Large intestine (tissue), 3 donors: ENCODE measurements at regions not wholly inside any gene's neighbourhood (a gene's known extent, or its start where the extent isn't known, plus 50 kb on each side); places are given as distances from the start of the nearest gene placed in this dataset.

ENCODE experiments used
- DNase-seq, 2 donors: peaks; one replicate each; pipeline versions ENCODE4 v3.0.0 to v3.0.0-alpha.2; 2013
- H3K27ac ChIP-seq: one replicate; pipeline ENCODE4 v1.5.1; 2013; ENCODE audit warnings: low read length
- H3K27me3 ChIP-seq: 2 replicates; pipeline ENCODE4 v1.6.1; 2013; ENCODE audit warnings: low read length; ENCODE audit not compliant: control insufficient read depth, insufficient read depth
- H3K36me3 ChIP-seq: 2 replicates; pipeline ENCODE4 v1.6.1; 2013; ENCODE audit warnings: low read length; ENCODE audit not compliant: control insufficient read depth, insufficient read depth
- H3K4me1 ChIP-seq: one replicate; pipeline ENCODE4 v1.6.1; 2013; ENCODE audit warnings: low read length; ENCODE audit not compliant: control insufficient read depth, insufficient read depth
- H3K4me3 ChIP-seq: one replicate; pipeline ENCODE4 v1.5.1; 2013; ENCODE audit warnings: low read length
- H3K9me3 ChIP-seq: one replicate; pipeline ENCODE4 v1.6.1; 2013; ENCODE audit warnings: mild to moderate bottlenecking, low read depth, low read length, moderate library complexity; ENCODE audit not compliant: control insufficient read depth
- WGBS: methylation state at CpG from one replicate; pipeline ENCODE4 v1.1.5; 2013; ENCODE audit warnings: low lambda C conversion rate; ENCODE audit not compliant: insufficient coverage; 5-methylcytosine and 5-hydroxymethylcytosine counted together

DNA sequence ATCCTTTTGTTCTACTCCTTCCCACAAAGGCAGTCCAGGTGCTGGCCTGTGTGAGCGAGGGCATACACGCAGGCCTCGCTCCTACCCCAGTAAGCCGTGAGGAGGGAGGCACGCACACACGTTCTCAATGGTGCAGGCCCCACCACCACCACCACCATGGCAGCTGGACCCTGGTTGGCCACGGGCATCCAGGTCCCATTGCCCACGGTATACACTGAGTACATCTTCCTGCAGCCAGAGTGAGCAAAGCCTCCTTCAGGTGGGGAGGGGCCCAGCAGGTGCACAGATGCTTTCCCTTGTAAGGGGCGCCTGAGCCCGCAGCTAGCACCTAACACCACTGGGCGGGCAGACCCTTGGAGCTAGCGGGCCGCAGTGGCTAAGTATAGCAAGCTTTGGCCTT, 373.3 kb upstream of the MKI67 start:
- whole genome bisulfite sequencing = no CpG with 5 or more reads among the region's 13 CpGs
- no peaks in the 10 kb centered on the region for H3K27me3 ChIP-seq
- no peak overlapping the region for H3K27ac ChIP-seq

DNA sequence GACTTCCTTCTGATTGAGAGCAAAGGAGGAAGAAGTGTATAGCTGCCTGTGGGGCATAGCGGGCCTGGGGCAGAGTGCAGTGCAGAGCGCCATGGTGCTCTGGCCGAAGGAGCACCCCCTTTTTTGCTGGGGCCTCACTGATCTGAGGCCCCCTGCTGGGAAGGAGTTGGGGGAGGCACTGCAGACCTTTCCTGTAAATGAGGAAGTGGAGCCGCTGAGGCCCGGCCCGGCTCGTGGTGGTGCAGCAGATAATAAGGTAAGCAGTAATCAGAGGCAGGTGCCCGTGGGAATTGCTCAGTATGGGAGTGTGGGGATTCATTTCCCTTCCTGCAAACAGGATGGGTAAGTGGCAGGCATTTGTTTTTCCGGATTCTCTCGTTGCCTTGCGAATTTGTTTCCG, 373.7 kb upstream of the MKI67 start:
- Histone ChIP-seq H3K9me3 (no peaks in the 10 kb centered on the region), H3K36me3 (no peaks in the 10 kb centered on the region), H3K27ac (no peak overlapping the region), H3K4me3 (no peak overlapping the region), H3K27me3 (no peaks in the 10 kb centered on the region), H3K4me1 (no peaks in the 10 kb centered on the region)
- WGBS = no CpG with 5 or more reads among the region's 12 CpGs
- DNase-seq = no peak

More for the DNA sequence above, 373.3 kb upstream of the MKI67 start:
- Histone ChIP-seq H3K36me3 (no peaks in the 10 kb centered on the region), H3K4me3 (no peak overlapping the region), H3K9me3 (no peaks in the 10 kb centered on the region), H3K4me1 (no peaks in the 10 kb centered on the region)
- DNase-seq = no peak

GRCh38 chr10:128500642-128501041, 374.4 kb upstream of the MKI67 start:
- no peak for DNase-seq
- no peaks in the 10 kb centered on the region for H3K27me3 ChIP-seq
- 100% methylated on average over 3 of the region's 18 CpGs for WGBS

GRCh38 chr10:128505346-128505745, 379.1 kb upstream of the MKI67 start:
- no peaks in the 10 kb centered on the region for H3K9me3 ChIP-seq
- WGBS = 17% methylated on average over 1 of the region's 6 CpGs
- H3K4me1 ChIP-seq = no peaks in the 10 kb centered on the region
- H3K27ac ChIP-seq = no peak overlapping the region
- H3K27me3 ChIP-seq = no peaks in the 10 kb centered on the region
- H3K4me3 ChIP-seq = no peak overlapping the region
- DNase-seq = no peak
- no peaks in the 10 kb centered on the region for H3K36me3 ChIP-seq

More at GRCh38 chr10:128500642-128501041, 374.4 kb upstream of the MKI67 start:
- Histone ChIP-seq H3K4me3 (no peak overlapping the region), H3K4me1 (no peaks in the 10 kb centered on the region), H3K9me3 (no peaks in the 10 kb centered on the region), H3K36me3 (no peaks in the 10 kb centered on the region), H3K27ac (no peak overlapping the region)

DNA sequence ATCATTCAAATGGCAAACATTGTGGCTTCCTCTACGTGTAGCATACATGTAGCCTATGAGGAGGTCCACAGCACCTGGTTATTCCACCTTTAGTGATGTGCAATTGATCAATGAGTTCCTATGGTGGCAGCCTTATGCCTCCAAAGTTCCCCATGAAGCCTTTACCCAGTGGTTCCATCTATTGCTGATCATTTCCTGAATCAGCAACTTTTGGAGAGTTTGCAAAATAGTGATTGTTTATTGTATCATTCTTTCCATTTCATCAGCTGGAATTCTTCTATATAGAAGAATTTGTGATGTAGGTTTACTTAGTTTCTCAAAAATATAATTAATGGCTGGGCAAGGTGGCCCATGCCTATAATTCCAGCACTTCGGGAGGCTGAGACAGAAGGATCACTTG, 380.2 kb upstream of the MKI67 start:
- H3K4me1 ChIP-seq = no peaks in the 10 kb centered on the region
- no peak overlapping the region for H3K4me3 ChIP-seq
- WGBS = no CpG with 5 or more reads among the region's 2 CpGs
- no peak overlapping the region for H3K27ac ChIP-seq
- H3K27me3 ChIP-seq = no peaks in the 10 kb centered on the region
- DNase-seq = no peak
- no peaks in the 10 kb centered on the region for H3K9me3 ChIP-seq
- H3K36me3 ChIP-seq = no peaks in the 10 kb centered on the region

GRCh38 chr10:128507066-128507465, 380.8 kb upstream of the MKI67 start:
- Histone ChIP-seq H3K27ac (no peak overlapping the region), H3K4me1 (no peaks in the 10 kb centered on the region), H3K4me3 (no peak overlapping the region), H3K36me3 (no peaks in the 10 kb centered on the region), H3K27me3 (no peaks in the 10 kb centered on the region), H3K9me3 (no peaks in the 10 kb centered on the region)
- no peak for DNase-seq
- no CpG with 5 or more reads among the region's 2 CpGs for WGBS

GRCh38 chr10:128511284-128511683, 385.1 kb upstream of the MKI67 start:
- DNase-seq = no peak
- Histone ChIP-seq H3K4me1 (no peaks in the 10 kb centered on the region), H3K27ac (no peak overlapping the region), H3K4me3 (no peak overlapping the region), H3K9me3 (no peaks in the 10 kb centered on the region), H3K27me3 (peaks cover 3% of the 10 kb centered on the region), H3K36me3 (no peaks in the 10 kb centered on the region)
- WGBS = no CpG with 5 or more reads among the region's 11 CpGs

- no peak for DNase-seq
- H3K27me3 ChIP-seq = peaks cover 3% of the 10 kb centered on the region
- H3K36me3 ChIP-seq = no peaks in the 10 kb centered on the region
- no peak overlapping the region for H3K4me3 ChIP-seq
- WGBS = no CpG with 5 or more reads among the region's 7 CpGs
- H3K9me3 ChIP-seq = no peaks in the 10 kb centered on the region
- no peak overlapping the region for H3K27ac ChIP-seq
- H3K4me1 ChIP-seq = no peaks in the 10 kb centered on the region
Observed at GRCh38 chr10:128512767-128513166, 386.5 kb upstream of the MKI67 start.

GRCh38 chr10:128514536-128514935, 388.3 kb upstream of the MKI67 start:
- Histone ChIP-seq H3K36me3 (no peaks in the 10 kb centered on the region), H3K9me3 (no peaks in the 10 kb centered on the region), H3K4me3 (no peak overlapping the region), H3K4me1 (no peaks in the 10 kb centered on the region), H3K27ac (no peak overlapping the region), H3K27me3 (peaks cover 4% of the 10 kb centered on the region)
- DNase-seq = no peak
- WGBS = 83% methylated on average over 2 of the region's 6 CpGs

- Histone ChIP-seq H3K27ac (no peak overlapping the region), H3K9me3 (no peaks in the 10 kb centered on the region), H3K36me3 (no peaks in the 10 kb centered on the region), H3K27me3 (peaks cover 4% of the 10 kb centered on the region), H3K4me1 (no peaks in the 10 kb centered on the region), H3K4me3 (no peak overlapping the region)
- no CpG with 5 or more reads among the region's 3 CpGs for WGBS
- DNase-seq = no peak
Observed at GRCh38 chr10:128516180-128516579, 390.0 kb upstream of the MKI67 start.

GRCh38 chr10:128517167-128517566, 390.9 kb upstream of the MKI67 start:
- no peaks in the 10 kb centered on the region for H3K36me3 ChIP-seq
- no peak overlapping the region for H3K27ac ChIP-seq
- H3K4me1 ChIP-seq = no peaks in the 10 kb centered on the region
- H3K4me3 ChIP-seq = no peak overlapping the region
- H3K9me3 ChIP-seq = no peaks in the 10 kb centered on the region
- DNase-seq = no peak
- peaks cover 4% of the 10 kb centered on the region for H3K27me3 ChIP-seq
- WGBS = no CpG with 5 or more reads among the region's 11 CpGs
